Upper lobe of left lung (tissue), 4 donors: ENCODE measurements at regions not wholly inside any gene's neighbourhood (a gene's known extent, or its start where the extent isn't known, plus 50 kb on each side); places are given as distances from the start of the nearest gene placed in this dataset.

ENCODE experiments used
- EP300 ChIP-seq, 4 donors: sonication (generic); formaldehyde crosslinking; IDR thresholded peaks; one replicate each; pipeline ENCODE4 v1.5.1; 2017; ENCODE audit warnings: antibody characterized with exemption in 4 of 4, control low read depth in 2 of 4
- TF ChIP-seq, protein P1 (sequence below), 6 experiments: fragments of 450-650 bp in 4 of 6; fragments of 200-600 bp in 2 of 6; sonication (generic) in 2 of 6; IDR thresholded peaks; one replicate each; pipeline ENCODE4 v1.5.1; 2016 to 2019; ENCODE audit warnings: antibody characterized with exemption in 6 of 6

GRCh38 chr20:11429889-11430519 is 487.7 kb upstream of the BTBD3 start:
- no peak for TF ChIP-seq EP300 (IDR thresholded peaks at IDR 0.05)
- TF ChIP-seq, protein P1, sequence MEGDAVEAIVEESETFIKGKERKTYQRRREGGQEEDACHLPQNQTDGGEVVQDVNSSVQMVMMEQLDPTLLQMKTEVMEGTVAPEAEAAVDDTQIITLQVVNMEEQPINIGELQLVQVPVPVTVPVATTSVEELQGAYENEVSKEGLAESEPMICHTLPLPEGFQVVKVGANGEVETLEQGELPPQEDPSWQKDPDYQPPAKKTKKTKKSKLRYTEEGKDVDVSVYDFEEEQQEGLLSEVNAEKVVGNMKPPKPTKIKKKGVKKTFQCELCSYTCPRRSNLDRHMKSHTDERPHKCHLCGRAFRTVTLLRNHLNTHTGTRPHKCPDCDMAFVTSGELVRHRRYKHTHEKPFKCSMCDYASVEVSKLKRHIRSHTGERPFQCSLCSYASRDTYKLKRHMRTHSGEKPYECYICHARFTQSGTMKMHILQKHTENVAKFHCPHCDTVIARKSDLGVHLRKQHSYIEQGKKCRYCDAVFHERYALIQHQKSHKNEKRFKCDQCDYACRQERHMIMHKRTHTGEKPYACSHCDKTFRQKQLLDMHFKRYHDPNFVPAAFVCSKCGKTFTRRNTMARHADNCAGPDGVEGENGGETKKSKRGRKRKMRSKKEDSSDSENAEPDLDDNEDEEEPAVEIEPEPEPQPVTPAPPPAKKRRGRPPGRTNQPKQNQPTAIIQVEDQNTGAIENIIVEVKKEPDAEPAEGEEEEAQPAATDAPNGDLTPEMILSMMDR (IDR thresholded peaks at IDR 0.05) = no peak
